Transverse colon (tissue), 4 donors: ENCODE measurements at regions not wholly inside any gene's neighbourhood (a gene's known extent, or its start where the extent isn't known, plus 50 kb on each side); places are given as distances from the start of the nearest gene placed in this dataset.

Source experiments
- POLR2A ChIP-seq: fragments of 450-650 bp; IDR thresholded peaks from one replicate; pipeline ENCODE4 v1.6.1; 2016; ENCODE audit warnings: antibody characterized with exemption, mild to moderate bottlenecking, moderate library complexity
- POLR2AphosphoS5 ChIP-seq, 3 donors: sonication (generic); formaldehyde crosslinking; IDR thresholded peaks; one replicate each; pipeline ENCODE4 v1.6.1; 2016; ENCODE audit warnings: antibody characterized with exemption in 3 of 3
- TF ChIP-seq, protein P1 (sequence below), 5 experiments: fragments of 200-600 bp in 3 of 5; fragments of 450-650 bp in 2 of 5; sonication (generic) in 3 of 5; IDR thresholded peaks; 1 replicate in 2 of 5; 2 replicates in 3 of 5; pipeline ENCODE4 v1.5.1; 2016 to 2017; ENCODE audit warnings: antibody characterized with exemption in 5 of 5, inconsistent platforms in 3 of 5, mild to moderate bottlenecking in 2 of 5, moderate library complexity in 1 of 5

DNA sequence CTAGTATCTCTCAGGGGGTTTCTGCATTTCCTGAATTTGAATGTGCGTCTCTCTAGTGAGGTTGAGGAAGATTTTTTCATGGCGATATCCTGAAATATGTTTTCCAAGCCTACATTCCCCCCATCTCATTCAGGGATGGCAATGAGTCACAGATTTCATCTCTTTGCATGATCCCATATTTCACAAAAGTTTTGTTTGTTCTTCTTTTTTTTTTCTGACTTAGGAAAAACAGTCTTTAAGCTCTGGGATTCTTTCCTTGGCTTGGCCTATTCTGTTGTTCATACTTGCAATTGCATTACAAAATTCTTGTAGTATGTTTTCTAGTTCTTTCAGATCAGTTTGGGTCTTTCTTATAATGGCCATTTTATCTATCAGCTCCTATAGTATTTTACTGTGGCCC is 136.5 kb downstream of the DSEL start:
- TF ChIP-seq, protein P1, sequence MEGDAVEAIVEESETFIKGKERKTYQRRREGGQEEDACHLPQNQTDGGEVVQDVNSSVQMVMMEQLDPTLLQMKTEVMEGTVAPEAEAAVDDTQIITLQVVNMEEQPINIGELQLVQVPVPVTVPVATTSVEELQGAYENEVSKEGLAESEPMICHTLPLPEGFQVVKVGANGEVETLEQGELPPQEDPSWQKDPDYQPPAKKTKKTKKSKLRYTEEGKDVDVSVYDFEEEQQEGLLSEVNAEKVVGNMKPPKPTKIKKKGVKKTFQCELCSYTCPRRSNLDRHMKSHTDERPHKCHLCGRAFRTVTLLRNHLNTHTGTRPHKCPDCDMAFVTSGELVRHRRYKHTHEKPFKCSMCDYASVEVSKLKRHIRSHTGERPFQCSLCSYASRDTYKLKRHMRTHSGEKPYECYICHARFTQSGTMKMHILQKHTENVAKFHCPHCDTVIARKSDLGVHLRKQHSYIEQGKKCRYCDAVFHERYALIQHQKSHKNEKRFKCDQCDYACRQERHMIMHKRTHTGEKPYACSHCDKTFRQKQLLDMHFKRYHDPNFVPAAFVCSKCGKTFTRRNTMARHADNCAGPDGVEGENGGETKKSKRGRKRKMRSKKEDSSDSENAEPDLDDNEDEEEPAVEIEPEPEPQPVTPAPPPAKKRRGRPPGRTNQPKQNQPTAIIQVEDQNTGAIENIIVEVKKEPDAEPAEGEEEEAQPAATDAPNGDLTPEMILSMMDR (IDR thresholded peaks at IDR 0.05): no peak
- TF ChIP-seq POLR2A: no peak
- no peak for TF ChIP-seq POLR2AphosphoS5 (IDR thresholded peaks at IDR 0.05)
